ENCODE measurements at regions not wholly inside any gene's neighbourhood (a gene's known extent, or its start where the extent isn't known, plus 50 kb on each side); places are given as distances from the start of the nearest gene placed in this dataset.

- TF ChIP-seq, protein P1, sequence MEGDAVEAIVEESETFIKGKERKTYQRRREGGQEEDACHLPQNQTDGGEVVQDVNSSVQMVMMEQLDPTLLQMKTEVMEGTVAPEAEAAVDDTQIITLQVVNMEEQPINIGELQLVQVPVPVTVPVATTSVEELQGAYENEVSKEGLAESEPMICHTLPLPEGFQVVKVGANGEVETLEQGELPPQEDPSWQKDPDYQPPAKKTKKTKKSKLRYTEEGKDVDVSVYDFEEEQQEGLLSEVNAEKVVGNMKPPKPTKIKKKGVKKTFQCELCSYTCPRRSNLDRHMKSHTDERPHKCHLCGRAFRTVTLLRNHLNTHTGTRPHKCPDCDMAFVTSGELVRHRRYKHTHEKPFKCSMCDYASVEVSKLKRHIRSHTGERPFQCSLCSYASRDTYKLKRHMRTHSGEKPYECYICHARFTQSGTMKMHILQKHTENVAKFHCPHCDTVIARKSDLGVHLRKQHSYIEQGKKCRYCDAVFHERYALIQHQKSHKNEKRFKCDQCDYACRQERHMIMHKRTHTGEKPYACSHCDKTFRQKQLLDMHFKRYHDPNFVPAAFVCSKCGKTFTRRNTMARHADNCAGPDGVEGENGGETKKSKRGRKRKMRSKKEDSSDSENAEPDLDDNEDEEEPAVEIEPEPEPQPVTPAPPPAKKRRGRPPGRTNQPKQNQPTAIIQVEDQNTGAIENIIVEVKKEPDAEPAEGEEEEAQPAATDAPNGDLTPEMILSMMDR (IDR thresholded peaks at IDR 0.05; ENCODE audit: insufficient read depth, missing control alignments) = no peak
- DNase-seq (ENCODE audit: insufficient read length, low spot score) (no peak), FAIRE-seq (no peak)
These were observed 350.2 kb downstream of the FOXL1 start for GRCh38 chr16:86928523-86929011.

GRCh38 chr16:86929057-86929871 lies 350.9 kb downstream of the FOXL1 start:
- DNase-seq (ENCODE audit: insufficient read length, low spot score) (no peak), FAIRE-seq (no peak)
- TF ChIP-seq, protein P1 (IDR thresholded peaks at IDR 0.05; ENCODE audit: insufficient read depth, missing control alignments) = no peak

GRCh38 chr16:86930001-86930400 lies 351.7 kb downstream of the FOXL1 start:
- FAIRE-seq = no peak
- TF ChIP-seq, protein P1 (IDR thresholded peaks at IDR 0.05; ENCODE audit: insufficient read depth, missing control alignments) = no peak

DNA sequence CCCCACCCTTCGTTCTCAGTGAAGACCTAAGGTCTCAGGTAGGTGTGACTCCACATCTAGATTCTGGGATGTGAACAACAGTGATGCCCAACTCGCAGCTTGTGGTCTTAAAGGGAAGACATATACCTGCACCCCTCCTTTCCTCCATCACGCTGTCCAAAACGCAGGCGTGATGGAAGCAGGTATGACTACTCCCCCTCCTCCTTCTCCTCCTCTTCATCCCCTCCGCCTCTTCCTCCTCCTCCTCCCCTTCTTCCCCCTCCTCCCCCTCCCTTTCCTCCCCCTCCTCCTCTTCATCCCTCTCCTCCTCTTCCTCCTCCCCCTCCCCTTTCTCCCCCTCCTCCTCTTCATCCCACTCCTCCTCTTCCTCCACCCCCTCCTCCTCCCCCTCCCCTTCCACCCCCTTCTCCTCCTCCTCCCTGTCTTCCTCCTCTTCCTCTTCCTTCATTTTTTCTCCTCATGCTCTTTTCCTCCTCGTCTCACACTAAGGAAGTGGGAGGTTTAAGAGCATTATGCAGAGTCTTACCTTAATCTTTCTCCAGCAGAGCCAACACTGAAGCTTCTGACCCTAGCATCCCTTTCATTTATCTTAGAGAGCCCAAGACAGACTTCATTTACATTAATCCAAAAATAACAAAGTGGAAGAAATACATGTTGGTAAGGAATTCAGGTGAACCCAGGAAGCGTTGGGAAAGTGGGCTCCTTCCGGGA lies 352.5 kb downstream of the FOXL1 start:
- TF ChIP-seq, protein P1 (IDR thresholded peaks at IDR 0.05; ENCODE audit: insufficient read depth, missing control alignments) = no peak
- FAIRE-seq (no peak), DNase-seq (ENCODE audit: insufficient read length, low spot score) (no peak)

More at GRCh38 chr16:86930001-86930400, 351.7 kb downstream of the FOXL1 start:
- no peak for DNase-seq (ENCODE audit: insufficient read length, low spot score)

- FAIRE-seq (no peak), DNase-seq (ENCODE audit: insufficient read length, low spot score) (no peak)
- TF ChIP-seq, protein P1 (IDR thresholded peaks at IDR 0.05; ENCODE audit: insufficient read depth, missing control alignments) = no peak
These were observed 353.1 kb downstream of the FOXL1 start for GRCh38 chr16:86931410-86931941.

- TF ChIP-seq, protein P1 (IDR thresholded peaks at IDR 0.05; ENCODE audit: insufficient read depth, missing control alignments) = no peak
- no peak for FAIRE-seq
- no peak for DNase-seq (ENCODE audit: insufficient read length, low spot score)
These were observed 354.0 kb downstream of the FOXL1 start for GRCh38 chr16:86932130-86932982.

Data from D721Med (cell line).